HepG2 (cell line): ENCODE measurements at regions not wholly inside any gene's neighbourhood (a gene's known extent, or its start where the extent isn't known, plus 50 kb on each side); places are given as distances from the start of the nearest gene placed in this dataset.

Experiments
- ERF ChIP-seq: IDR thresholded peaks from 2 replicates; pipeline ENCODE4 v1.6.1; 2018; ENCODE audit warnings: missing biosample characterization, missing genetic modification reagents
- HNRNPH1 ChIP-seq: fragments of 200-400 bp; formaldehyde crosslinking; optimal IDR thresholded peaks from 2 replicates; pipeline ENCODE3; 2017; ENCODE audit warnings: mild to moderate bottlenecking, low read depth, low read length
- KLF6 ChIP-seq: IDR thresholded peaks from 2 replicates; pipeline ENCODE4 v1.8.0; 2016; ENCODE audit warnings: missing biosample characterization, missing genetic modification reagents

GRCh38 chr12:82124711-82125380 lies 233.3 kb downstream of the CCDC59 start:
- TF ChIP-seq KLF6 (CRISPR knock-in tag) (no peak), HNRNPH1 (no peak), ERF (no peak)
